Loucy (cell line): ENCODE measurements at regions not wholly inside any gene's neighbourhood (a gene's known extent, or its start where the extent isn't known, plus 50 kb on each side); places are given as distances from the start of the nearest gene placed in this dataset.

Experiments
- H2AFZ ChIP-seq: fragments of 200-600 bp; sonication (generic); 2 replicates; pipeline ENCODE4 v1.6.0; 2016; ENCODE audit warnings: antibody characterized with exemption, mild to moderate bottlenecking, low read length, moderate library complexity
- H3F3A ChIP-seq: fragments of 200-600 bp; 2 replicates; pipeline ENCODE4 v1.6.0; 2016; ENCODE audit warnings: antibody characterized with exemption, low read depth, mild to moderate bottlenecking
- H3K27me3 ChIP-seq: fragments of 200-600 bp; sonication (generic); 2 replicates; pipeline ENCODE4 v1.6.1; 2014; ENCODE audit warnings: low read length, mild to moderate bottlenecking; ENCODE audit not compliant: insufficient read depth, poor library complexity, severe bottlenecking
- H3K36me3 ChIP-seq: fragments of 200-600 bp; sonication (generic); 2 replicates; pipeline ENCODE4 v1.6.1; 2016; ENCODE audit warnings: low read length; ENCODE audit not compliant: insufficient read depth
- H3K4me1 ChIP-seq: fragments of 200-600 bp; sonication (generic); 2 replicates; pipeline ENCODE4 v1.5.1; 2014; ENCODE audit warnings: low read length, mild to moderate bottlenecking; ENCODE audit not compliant: insufficient read depth, poor library complexity, severe bottlenecking
- H3K4me2 ChIP-seq: fragments of 200-600 bp; sonication (generic); 2 replicates; pipeline ENCODE4 v1.6.0; 2014; ENCODE audit warnings: antibody characterized with exemption, low read length, low read depth, mild to moderate bottlenecking; ENCODE audit not compliant: poor library complexity, severe bottlenecking
- H3K4me3 ChIP-seq: fragments of 200-600 bp; sonication (generic); 2 replicates; pipeline ENCODE4 v1.5.1; 2014; ENCODE audit warnings: low read length, mild to moderate bottlenecking, mixed read lengths; ENCODE audit not compliant: poor library complexity, severe bottlenecking
- H3K79me2 ChIP-seq: fragments of 200-600 bp; sonication (generic); 2 replicates; pipeline ENCODE4 v1.6.1; 2014; ENCODE audit warnings: low read length; ENCODE audit not compliant: insufficient read depth
- H3K9ac ChIP-seq: fragments of 200-600 bp; sonication (generic); 2 replicates; pipeline ENCODE4 v1.6.0; 2014; ENCODE audit warnings: mild to moderate bottlenecking, low read depth, low read length, moderate library complexity; ENCODE audit not compliant: poor library complexity, severe bottlenecking
- H3K9me2 ChIP-seq: fragments of 200-600 bp; sonication (generic); replicated peaks from 2 replicates; pipeline ENCODE4 v1.6.1; 2016; ENCODE audit warnings: low read depth, low read length, mixed read lengths
- H3K9me3 ChIP-seq: fragments of 200-600 bp; sonication (generic); 2 replicates; pipeline ENCODE4 v1.6.1; 2014; ENCODE audit warnings: mild to moderate bottlenecking, antibody characterized with exemption, low read length, low read depth; ENCODE audit not compliant: insufficient read depth
- H4K20me1 ChIP-seq: fragments of 200-600 bp; sonication (generic); 2 replicates; pipeline ENCODE4 v1.6.0; 2014; ENCODE audit warnings: antibody characterized with exemption, low read length, mild to moderate bottlenecking; ENCODE audit not compliant: insufficient read depth, poor library complexity, severe bottlenecking
- EZH2phosphoT487 ChIP-seq: fragments of 200-600 bp; IDR thresholded peaks from 2 replicates; pipeline ENCODE4 v1.6.1; 2018; ENCODE audit warnings: antibody characterized with exemption, mild to moderate bottlenecking, moderate library complexity, borderline replicate concordance
- TF ChIP-seq, protein P1 (sequence below): fragments of 200-600 bp; sonication (generic); conservative IDR thresholded peaks from 2 replicates; pipeline ENCODE4 v1.5.1; 2014; ENCODE audit warnings: mild to moderate bottlenecking, antibody characterized with exemption, low read length

DNA sequence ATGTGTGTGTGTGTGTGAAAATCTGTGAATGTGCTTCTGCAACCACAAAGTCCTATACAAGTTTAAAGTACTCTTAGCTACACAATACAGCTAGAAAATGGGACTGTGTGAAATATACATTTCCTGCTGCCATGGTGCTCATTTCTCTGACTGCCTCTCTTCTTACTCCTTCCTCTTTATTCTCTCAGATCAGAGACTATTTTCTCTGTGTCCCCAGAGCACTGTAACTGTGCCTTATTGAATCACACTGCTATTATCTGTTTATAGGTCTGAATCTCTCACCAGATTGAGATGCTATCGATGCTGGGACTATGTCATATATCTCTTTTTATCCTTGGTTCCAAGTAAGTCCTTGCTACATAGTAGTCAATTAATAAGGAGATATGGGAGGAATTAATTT, 217.9 kb upstream of the SLCO3A1 start:
- no peaks in the 10 kb centered on the region for H3K9me3 ChIP-seq
- H3K4me1 ChIP-seq: no peaks in the 10 kb centered on the region
- no peaks in the 10 kb centered on the region for H3K36me3 ChIP-seq
- H3K9ac ChIP-seq: no peak overlapping the region
- H4K20me1 ChIP-seq: no peaks in the 10 kb centered on the region
- H3K9me2 ChIP-seq: no peaks in the 10 kb centered on the region
- no peak overlapping the region for H3K4me2 ChIP-seq
- H3K79me2 ChIP-seq: no peaks in the 10 kb centered on the region
- no peaks in the 10 kb centered on the region for H3F3A ChIP-seq
- H3K27me3 ChIP-seq: no peaks in the 10 kb centered on the region
- H2AFZ ChIP-seq: no peak overlapping the region
- no peak for TF ChIP-seq EZH2phosphoT487
- TF ChIP-seq, protein P1, sequence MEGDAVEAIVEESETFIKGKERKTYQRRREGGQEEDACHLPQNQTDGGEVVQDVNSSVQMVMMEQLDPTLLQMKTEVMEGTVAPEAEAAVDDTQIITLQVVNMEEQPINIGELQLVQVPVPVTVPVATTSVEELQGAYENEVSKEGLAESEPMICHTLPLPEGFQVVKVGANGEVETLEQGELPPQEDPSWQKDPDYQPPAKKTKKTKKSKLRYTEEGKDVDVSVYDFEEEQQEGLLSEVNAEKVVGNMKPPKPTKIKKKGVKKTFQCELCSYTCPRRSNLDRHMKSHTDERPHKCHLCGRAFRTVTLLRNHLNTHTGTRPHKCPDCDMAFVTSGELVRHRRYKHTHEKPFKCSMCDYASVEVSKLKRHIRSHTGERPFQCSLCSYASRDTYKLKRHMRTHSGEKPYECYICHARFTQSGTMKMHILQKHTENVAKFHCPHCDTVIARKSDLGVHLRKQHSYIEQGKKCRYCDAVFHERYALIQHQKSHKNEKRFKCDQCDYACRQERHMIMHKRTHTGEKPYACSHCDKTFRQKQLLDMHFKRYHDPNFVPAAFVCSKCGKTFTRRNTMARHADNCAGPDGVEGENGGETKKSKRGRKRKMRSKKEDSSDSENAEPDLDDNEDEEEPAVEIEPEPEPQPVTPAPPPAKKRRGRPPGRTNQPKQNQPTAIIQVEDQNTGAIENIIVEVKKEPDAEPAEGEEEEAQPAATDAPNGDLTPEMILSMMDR: no peak
- no peak overlapping the region for H3K4me3 ChIP-seq

DNA sequence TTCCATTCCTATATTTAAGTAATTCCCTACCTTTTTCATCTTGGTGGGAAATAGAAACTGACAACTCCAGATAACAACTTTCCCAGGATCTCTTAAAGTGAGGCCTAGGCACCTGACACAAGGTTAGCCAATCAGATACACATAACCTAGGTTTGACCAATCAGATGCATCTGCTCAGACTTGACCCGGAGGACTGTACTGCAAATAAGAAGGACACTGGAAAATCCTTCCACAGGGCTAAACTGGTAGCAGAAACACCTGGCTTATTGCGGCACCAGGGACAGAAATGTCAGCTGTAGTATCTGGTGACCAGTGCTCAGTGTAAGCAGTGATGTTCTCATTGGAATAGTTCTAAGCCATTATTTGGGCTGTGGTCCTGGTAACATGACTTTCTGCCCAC, 204.5 kb upstream of the SLCO3A1 start:
- no peaks in the 10 kb centered on the region for H3K79me2 ChIP-seq
- no peaks in the 10 kb centered on the region for H3K9me2 ChIP-seq
- H3K9ac ChIP-seq: no peak overlapping the region
- H3K4me3 ChIP-seq: no peak overlapping the region
- H3K4me1 ChIP-seq: no peaks in the 10 kb centered on the region
- no peaks in the 10 kb centered on the region for H3F3A ChIP-seq
- no peaks in the 10 kb centered on the region for H3K9me3 ChIP-seq
- no peak overlapping the region for H2AFZ ChIP-seq
- H3K27me3 ChIP-seq: peaks cover 34% of the 10 kb centered on the region
- H3K36me3 ChIP-seq: no peaks in the 10 kb centered on the region
- H4K20me1 ChIP-seq: no peaks in the 10 kb centered on the region
- TF ChIP-seq, protein P1: no peak
- no peak for TF ChIP-seq EZH2phosphoT487
- H3K4me2 ChIP-seq: no peak overlapping the region

DNA sequence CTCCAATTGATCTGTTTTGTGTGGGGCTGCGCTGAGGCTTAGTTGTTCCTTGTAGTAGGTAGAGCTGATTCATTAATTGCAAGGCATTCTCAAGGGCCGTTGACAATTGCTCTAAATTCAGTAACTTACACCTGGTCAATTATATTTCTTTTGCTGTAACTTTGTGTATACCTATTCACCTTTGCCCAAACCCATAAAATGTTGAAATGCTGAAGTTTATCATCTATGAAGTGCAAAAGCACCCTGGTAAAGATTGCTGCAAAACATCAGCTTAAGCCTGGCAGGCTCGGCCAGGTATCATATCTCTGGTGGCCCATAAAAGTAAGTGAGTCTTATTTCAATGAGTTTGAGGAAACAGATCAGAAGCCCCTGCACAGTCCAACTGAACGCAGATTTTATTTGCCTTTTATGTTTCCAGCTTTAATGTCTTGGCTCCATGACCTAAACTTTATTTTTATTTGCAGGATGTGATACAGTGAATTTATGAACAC, 203.6 kb upstream of the SLCO3A1 start:
- H2AFZ ChIP-seq: no peak overlapping the region
- H3K4me2 ChIP-seq: no peak overlapping the region
- no peaks in the 10 kb centered on the region for H4K20me1 ChIP-seq
- no peak overlapping the region for H3K4me3 ChIP-seq
- H3K36me3 ChIP-seq: no peaks in the 10 kb centered on the region
- no peaks in the 10 kb centered on the region for H3K9me2 ChIP-seq
- H3F3A ChIP-seq: no peaks in the 10 kb centered on the region
- no peaks in the 10 kb centered on the region for H3K79me2 ChIP-seq
- H3K9me3 ChIP-seq: no peaks in the 10 kb centered on the region
- H3K9ac ChIP-seq: no peak overlapping the region
- H3K27me3 ChIP-seq: peaks cover 34% of the 10 kb centered on the region
- no peaks in the 10 kb centered on the region for H3K4me1 ChIP-seq
- TF ChIP-seq, protein P1: no peak
- TF ChIP-seq EZH2phosphoT487: no peak
